SH-SY5Y (cell line): ENCODE measurements at regions not wholly inside any gene's neighbourhood (a gene's known extent, or its start where the extent isn't known, plus 50 kb on each side); places are given as distances from the start of the nearest gene placed in this dataset.

Experiments
- GATA2 ChIP-seq: IDR thresholded peaks from 2 replicates; pipeline ENCODE4 v1.6.1; 2011; ENCODE audit warnings: mild to moderate bottlenecking, low read depth, low read length
- GATA3 ChIP-seq: IDR thresholded peaks from 2 replicates; pipeline ENCODE4 v1.6.1; 2011; ENCODE audit warnings: low read depth, mild to moderate bottlenecking, low read length, moderate library complexity

GRCh38 chr18:42187611-42188380 lies 232.8 kb downstream of the PIK3C3 start:
- TF ChIP-seq GATA3 (no peak), GATA2 (no peak)
